ENCODE measurements at regions not wholly inside any gene's neighbourhood (a gene's known extent, or its start where the extent isn't known, plus 50 kb on each side); places are given as distances from the start of the nearest gene placed in this dataset.

DNA sequence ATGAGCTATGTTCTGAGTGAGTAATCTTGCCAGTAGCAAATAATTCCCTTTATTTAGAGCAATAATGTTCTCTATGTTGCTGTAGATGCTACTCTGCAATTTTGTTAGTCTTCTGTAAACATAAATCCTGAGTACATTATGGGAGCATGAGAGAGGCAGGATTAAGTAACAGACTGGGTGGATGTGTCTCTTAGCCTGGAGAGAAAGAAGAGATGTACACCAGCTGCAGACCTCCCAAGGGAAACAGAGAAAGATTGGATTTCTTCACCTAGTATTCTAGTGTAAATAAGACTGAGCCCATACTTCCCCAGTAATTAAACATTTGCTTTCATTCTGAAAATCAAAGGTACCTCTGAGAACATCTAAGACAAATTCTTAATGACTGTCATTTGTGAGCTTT is 564.0 kb downstream of the TRHDE start:
- no peak for DNase-seq (ENCODE audit: low read depth)
- TF ChIP-seq, protein P1, sequence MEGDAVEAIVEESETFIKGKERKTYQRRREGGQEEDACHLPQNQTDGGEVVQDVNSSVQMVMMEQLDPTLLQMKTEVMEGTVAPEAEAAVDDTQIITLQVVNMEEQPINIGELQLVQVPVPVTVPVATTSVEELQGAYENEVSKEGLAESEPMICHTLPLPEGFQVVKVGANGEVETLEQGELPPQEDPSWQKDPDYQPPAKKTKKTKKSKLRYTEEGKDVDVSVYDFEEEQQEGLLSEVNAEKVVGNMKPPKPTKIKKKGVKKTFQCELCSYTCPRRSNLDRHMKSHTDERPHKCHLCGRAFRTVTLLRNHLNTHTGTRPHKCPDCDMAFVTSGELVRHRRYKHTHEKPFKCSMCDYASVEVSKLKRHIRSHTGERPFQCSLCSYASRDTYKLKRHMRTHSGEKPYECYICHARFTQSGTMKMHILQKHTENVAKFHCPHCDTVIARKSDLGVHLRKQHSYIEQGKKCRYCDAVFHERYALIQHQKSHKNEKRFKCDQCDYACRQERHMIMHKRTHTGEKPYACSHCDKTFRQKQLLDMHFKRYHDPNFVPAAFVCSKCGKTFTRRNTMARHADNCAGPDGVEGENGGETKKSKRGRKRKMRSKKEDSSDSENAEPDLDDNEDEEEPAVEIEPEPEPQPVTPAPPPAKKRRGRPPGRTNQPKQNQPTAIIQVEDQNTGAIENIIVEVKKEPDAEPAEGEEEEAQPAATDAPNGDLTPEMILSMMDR (IDR thresholded peaks at IDR 0.05; ENCODE audit: low read depth, low read length, missing control alignments): no peak
- H3K4me3 ChIP-seq (ENCODE audit: low read depth, low read length): no peak overlapping the region

DNA sequence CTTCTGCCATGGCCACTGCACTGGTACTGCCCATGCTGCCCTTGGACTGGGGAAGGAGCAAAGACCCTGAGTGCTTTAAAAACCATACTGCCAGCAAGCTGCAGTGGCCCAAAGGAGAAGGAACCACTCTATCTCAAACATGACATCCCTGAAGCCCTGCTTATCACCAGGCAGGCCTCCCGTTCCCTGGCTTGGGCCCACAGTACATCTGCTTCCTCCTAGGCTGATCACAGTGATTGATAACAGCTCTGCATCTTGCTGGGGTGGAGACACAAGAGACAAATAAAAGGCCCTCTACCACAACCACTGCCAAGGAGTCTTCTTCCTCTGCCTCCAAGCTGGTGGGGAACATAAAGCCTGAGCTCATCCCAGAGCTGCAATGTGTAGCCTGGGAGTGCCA is 567.5 kb downstream of the TRHDE start:
- no peak for DNase-seq (ENCODE audit: low read depth)
- H3K4me3 ChIP-seq (ENCODE audit: low read depth, low read length): no peak overlapping the region
- TF ChIP-seq, protein P1 (IDR thresholded peaks at IDR 0.05; ENCODE audit: low read depth, low read length, missing control alignments): no peak

DNA sequence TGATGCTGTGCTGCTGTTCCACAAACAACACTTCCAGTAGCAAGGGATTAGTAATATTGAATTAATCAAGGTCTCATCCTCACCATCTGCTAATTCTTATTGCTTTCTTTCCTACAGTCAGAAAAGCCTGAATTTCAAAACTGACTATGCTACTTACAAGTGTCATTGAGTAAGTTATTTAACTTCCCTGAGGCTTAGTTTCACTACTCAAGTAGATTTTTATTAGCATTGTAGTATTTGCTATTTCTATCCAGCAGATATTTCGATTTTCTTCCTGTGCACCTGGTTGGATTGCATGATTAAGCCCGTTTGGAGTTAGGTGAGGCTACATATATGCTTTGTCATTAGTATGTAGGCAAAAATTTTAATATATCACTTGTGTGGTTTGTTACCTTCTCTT is 591.5 kb downstream of the TRHDE start:
- TF ChIP-seq, protein P1 (IDR thresholded peaks at IDR 0.05; ENCODE audit: low read depth, low read length, missing control alignments): no peak

DNA sequence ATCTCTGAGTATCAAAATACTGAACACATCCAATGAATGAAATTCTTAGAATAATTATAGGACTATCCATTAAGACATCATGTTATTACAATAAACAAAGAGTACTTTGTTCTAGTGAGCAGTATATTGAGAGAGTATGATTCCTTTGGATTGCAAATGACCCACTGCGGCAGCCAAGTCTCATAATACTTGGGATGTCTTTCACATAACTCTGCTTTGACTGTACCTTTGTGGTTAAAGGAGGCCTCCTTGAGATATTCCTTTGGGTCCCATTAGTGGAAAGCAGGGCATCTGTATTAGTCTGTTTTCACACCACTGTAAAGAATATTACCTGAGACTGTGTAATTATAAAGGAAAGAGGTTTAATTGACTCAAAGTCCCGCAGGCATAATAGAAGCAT is 593.8 kb downstream of the TRHDE start:
- TF ChIP-seq, protein P1 (IDR thresholded peaks at IDR 0.05; ENCODE audit: low read depth, low read length, missing control alignments): no peak
- H3K4me3 ChIP-seq (ENCODE audit: low read depth, low read length): no peak overlapping the region
- no peak for DNase-seq (ENCODE audit: low read depth)

More for the DNA sequence above, 591.5 kb downstream of the TRHDE start:
- no peak overlapping the region for H3K4me3 ChIP-seq (ENCODE audit: low read depth, low read length)
- DNase-seq (ENCODE audit: low read depth): no peak

DNA sequence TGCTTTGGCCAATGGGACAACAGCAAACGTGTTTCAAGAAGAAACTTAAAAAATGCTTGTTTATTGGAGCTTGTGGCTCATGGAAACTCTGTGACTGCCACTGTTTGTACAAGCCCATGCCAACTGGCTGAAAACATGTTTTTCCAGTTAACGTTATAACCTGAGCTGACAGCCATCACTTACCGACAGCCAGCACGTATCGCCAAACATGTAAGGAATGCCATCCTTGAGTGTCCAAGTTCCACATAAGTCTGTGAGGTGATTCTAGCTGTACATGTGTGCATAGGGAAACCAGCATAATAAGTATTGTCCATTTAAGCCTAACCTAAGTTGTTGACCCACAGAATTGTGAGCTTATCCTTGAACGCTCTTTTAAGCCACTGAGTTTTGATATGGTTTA is 596.9 kb downstream of the TRHDE start:
- H3K4me3 ChIP-seq (ENCODE audit: low read depth, low read length): no peak overlapping the region
- TF ChIP-seq, protein P1 (IDR thresholded peaks at IDR 0.05; ENCODE audit: low read depth, low read length, missing control alignments): no peak
- DNase-seq (ENCODE audit: low read depth): no peak

DNA sequence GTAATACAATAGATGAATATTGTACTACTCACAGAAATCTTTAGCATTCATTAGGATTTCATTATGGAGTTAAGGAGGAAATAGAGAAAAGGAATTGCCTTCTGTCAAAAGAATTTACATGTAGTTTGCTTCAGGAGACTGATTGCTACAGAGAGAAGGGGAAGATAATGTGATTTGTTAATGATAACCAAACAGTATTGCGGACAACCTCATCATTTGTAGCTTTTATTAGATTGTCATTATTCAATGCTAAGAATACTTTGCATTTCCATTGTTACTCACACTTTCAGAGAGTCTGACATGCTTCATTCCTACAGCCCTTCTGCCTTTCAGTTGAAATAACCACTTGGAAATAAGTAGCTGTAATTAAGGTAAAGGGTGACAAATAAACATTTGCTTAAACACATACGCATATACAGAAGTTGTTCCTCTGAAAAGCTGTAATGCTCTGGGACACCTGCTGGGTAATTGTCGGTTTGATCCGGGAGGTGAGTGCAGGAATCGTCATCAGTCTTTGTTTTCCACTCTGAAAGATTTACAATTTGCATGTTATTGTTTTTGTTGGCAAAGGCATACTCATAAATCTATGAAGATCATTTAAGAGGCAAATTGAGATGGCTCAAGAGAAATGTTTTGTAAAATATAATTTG is 600.2 kb downstream of the TRHDE start:
- DNase-seq (ENCODE audit: low read depth): no peak
- TF ChIP-seq, protein P1 (IDR thresholded peaks at IDR 0.05; ENCODE audit: low read depth, low read length, missing control alignments): no peak
- no peak overlapping the region for H3K4me3 ChIP-seq (ENCODE audit: low read depth, low read length)

DNA sequence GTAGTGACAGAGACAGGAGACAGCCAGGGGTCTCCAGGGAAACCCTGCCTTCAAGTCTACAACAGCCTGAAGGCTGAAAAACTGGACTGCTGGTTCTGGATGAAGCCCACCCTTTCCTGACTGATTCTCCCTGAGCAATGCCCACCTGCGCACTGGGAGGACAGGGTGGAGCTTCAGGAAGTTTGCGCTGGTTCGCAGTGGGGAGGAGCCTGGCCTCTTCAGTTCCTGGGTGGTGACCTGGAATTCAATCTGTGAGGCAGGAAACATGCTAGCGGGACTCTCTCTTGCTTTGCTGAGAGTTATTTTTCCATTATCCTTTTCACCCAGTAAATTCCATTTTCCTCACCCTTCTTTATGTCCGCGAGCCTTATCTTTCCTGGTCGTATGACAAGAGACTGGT is 600.8 kb downstream of the TRHDE start:
- no peak for DNase-seq (ENCODE audit: low read depth)
- TF ChIP-seq, protein P1 (IDR thresholded peaks at IDR 0.05; ENCODE audit: low read depth, low read length, missing control alignments): no peak

More for the DNA sequence above, 600.8 kb downstream of the TRHDE start:
- H3K4me3 ChIP-seq (ENCODE audit: low read depth, low read length): no peak overlapping the region
